Trophoblast cell (in vitro differentiated cells and primary cell): ENCODE measurements at regions not wholly inside any gene's neighbourhood (a gene's known extent, or its start where the extent isn't known, plus 50 kb on each side); places are given as distances from the start of the nearest gene placed in this dataset.
A peak's percentile ranks its signal among the peaks of the same experiment; 100 is the strongest.

Source experiments
- DNase-seq, 2 donors: peaks; one replicate each; pipeline ENCODE4 v3.0.0-alpha.2; 2016
- H2AFZ ChIP-seq: 2 replicates; pipeline ENCODE4 v1.6.1; 2013; ENCODE audit warnings: low read length, moderate library complexity, mild to moderate bottlenecking; ENCODE audit not compliant: insufficient read depth, poor library complexity
- H2AK5ac ChIP-seq: 2 replicates; pipeline ENCODE4 v1.6.1; 2013; ENCODE audit warnings: mild to moderate bottlenecking, low read length
- H2BK120ac ChIP-seq: 2 replicates; pipeline ENCODE4 v1.6.1; 2013; ENCODE audit warnings: low read length, mild to moderate bottlenecking, moderate library complexity; ENCODE audit not compliant: insufficient read depth, poor library complexity
- H2BK12ac ChIP-seq: 2 replicates; pipeline ENCODE4 v1.6.1; 2013; ENCODE audit warnings: mild to moderate bottlenecking, low read length, moderate library complexity
- H2BK5ac ChIP-seq: 2 replicates; pipeline ENCODE4 v1.6.1; 2013; ENCODE audit warnings: low read length, low read depth, moderate library complexity, mild to moderate bottlenecking; ENCODE audit not compliant: poor library complexity
- H3K14ac ChIP-seq: 2 replicates; pipeline ENCODE4 v1.6.1; 2013; ENCODE audit warnings: mild to moderate bottlenecking, low read length
- H3K18ac ChIP-seq: 2 replicates; pipeline ENCODE4 v1.6.1; 2013; ENCODE audit warnings: mild to moderate bottlenecking, low read length
- H3K23ac ChIP-seq: 2 replicates; pipeline ENCODE4 v1.6.1; 2013; ENCODE audit warnings: low read length
- H3K27ac ChIP-seq: 2 replicates; pipeline ENCODE4 v1.5.1; 2013; ENCODE audit warnings: low read depth, mild to moderate bottlenecking, inconsistent platforms, low read length, moderate library complexity
- H3K27me3 ChIP-seq: 2 replicates; pipeline ENCODE4 v1.6.1; 2013; ENCODE audit warnings: inconsistent platforms, mild to moderate bottlenecking, low read length, moderate library complexity; ENCODE audit not compliant: insufficient read depth
- H3K36me3 ChIP-seq, 2 experiments: 1 replicate in 1 of 2; 2 replicates in 1 of 2; pipeline ENCODE4 v1.6.1; 2013; ENCODE audit warnings: low read length in 2 of 2, mild to moderate bottlenecking in 2 of 2, moderate library complexity in 1 of 2; ENCODE audit not compliant: insufficient read depth in 2 of 2, control insufficient read depth in 1 of 2
- H3K4ac ChIP-seq: 2 replicates; pipeline ENCODE4 v1.6.1; 2013; ENCODE audit warnings: low read depth, mild to moderate bottlenecking, low read length, moderate library complexity
- H3K4me1 ChIP-seq, 2 experiments: 1 replicate in 1 of 2; 2 replicates in 1 of 2; pipeline ENCODE4 v1.6.1; 2013; ENCODE audit warnings: low read length in 2 of 2, mild to moderate bottlenecking in 2 of 2, moderate library complexity in 1 of 2; ENCODE audit not compliant: insufficient read depth in 2 of 2, control insufficient read depth in 1 of 2
- H3K4me2 ChIP-seq: 2 replicates; pipeline ENCODE4 v1.6.1; 2013; ENCODE audit warnings: inconsistent platforms, mild to moderate bottlenecking, low read length, moderate library complexity
- H3K4me3 ChIP-seq: 2 replicates; pipeline ENCODE4 v1.5.1; 2013; ENCODE audit warnings: mild to moderate bottlenecking, low read depth, low read length, inconsistent platforms
- H3K79me1 ChIP-seq: one replicate; pipeline ENCODE4 v1.6.1; 2013; ENCODE audit warnings: low read length
- H3K79me2 ChIP-seq: 2 replicates; pipeline ENCODE4 v1.6.1; 2013; ENCODE audit warnings: low read length, mild to moderate bottlenecking; ENCODE audit not compliant: control insufficient read depth, insufficient read depth, poor library complexity
- H3K9ac ChIP-seq: 2 replicates; pipeline ENCODE4 v1.6.1; 2013; ENCODE audit warnings: mild to moderate bottlenecking, low read length
- H3K9me3 ChIP-seq: 2 replicates; pipeline ENCODE4 v1.6.1; 2013; ENCODE audit warnings: low read depth, mild to moderate bottlenecking, control low read depth, inconsistent platforms, low read length; ENCODE audit not compliant: insufficient read depth
- H4K12ac ChIP-seq: 2 replicates; pipeline ENCODE4 v1.6.1; 2013; ENCODE audit warnings: low read depth, mild to moderate bottlenecking, low read length, moderate library complexity
- H4K8ac ChIP-seq: 2 replicates; pipeline ENCODE4 v1.6.1; 2013; ENCODE audit warnings: low read depth, mild to moderate bottlenecking, low read length, moderate library complexity
- H4K91ac ChIP-seq: one replicate; pipeline ENCODE4 v1.6.1; 2013; ENCODE audit warnings: low read depth, mild to moderate bottlenecking, low read length, moderate library complexity
- WGBS: extraction: QIAGEN DNeasy Blood & Tissue Kit; methylation state at CpG from one replicate; pipeline ENCODE4 v1.1.7; 2013; ENCODE audit warnings: missing lambda C conversion rate; ENCODE audit not compliant: insufficient read length, insufficient coverage; ENCODE audit errors: extremely low coverage; 5-methylcytosine and 5-hydroxymethylcytosine counted together

DNA sequence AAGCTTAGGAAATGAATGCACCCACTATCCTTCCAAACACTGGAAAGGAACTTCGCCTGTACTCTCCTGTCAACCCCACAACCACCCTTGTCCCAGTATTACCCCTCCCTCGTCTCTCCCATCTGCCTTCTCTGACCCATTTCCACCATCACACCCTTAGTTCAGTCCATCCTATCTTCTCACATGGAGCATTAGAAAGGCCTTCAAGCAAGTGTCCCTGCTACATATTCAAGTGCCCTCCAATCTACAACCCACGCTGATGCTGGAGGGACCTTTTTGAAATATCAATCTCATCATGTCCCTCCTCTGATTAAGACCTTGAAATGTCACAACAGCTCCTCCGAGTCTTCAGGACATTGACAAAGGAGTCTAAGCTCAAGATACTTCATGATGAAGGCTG, 133.8 kb upstream of the CCL2 start:
- H3K27ac ChIP-seq, result no peak overlapping the region
- no CpG with 5 or more reads among the region's 4 CpGs for WGBS
- no peak overlapping the region for H2BK120ac ChIP-seq
- no peak overlapping the region for H2AK5ac ChIP-seq
- no peaks in the 10 kb centered on the region for H3K36me3 ChIP-seq
- no peak overlapping the region for H3K9ac ChIP-seq
- H3K23ac ChIP-seq, result no peak overlapping the region
- no peak overlapping the region for H3K4ac ChIP-seq
- no peaks in the 10 kb centered on the region for H3K79me2 ChIP-seq
- H3K4me3 ChIP-seq, result no peak overlapping the region
- no peak overlapping the region for H4K12ac ChIP-seq
- no peak overlapping the region for H3K18ac ChIP-seq
- H2BK5ac ChIP-seq, result no peak overlapping the region
- no peaks in the 10 kb centered on the region for H3K27me3 ChIP-seq
- no peak overlapping the region for H2BK12ac ChIP-seq
- no peak overlapping the region for H4K8ac ChIP-seq
- no peaks in the 10 kb centered on the region for H3K79me1 ChIP-seq
- H3K14ac ChIP-seq, result no peak overlapping the region
- H4K91ac ChIP-seq, result no peak overlapping the region
- H3K4me2 ChIP-seq, result no peak overlapping the region
- no peak overlapping the region for H2AFZ ChIP-seq
- no peaks in the 10 kb centered on the region for H3K9me3 ChIP-seq
- no peak for DNase-seq
- no peaks in the 10 kb centered on the region for H3K4me1 ChIP-seq

DNA sequence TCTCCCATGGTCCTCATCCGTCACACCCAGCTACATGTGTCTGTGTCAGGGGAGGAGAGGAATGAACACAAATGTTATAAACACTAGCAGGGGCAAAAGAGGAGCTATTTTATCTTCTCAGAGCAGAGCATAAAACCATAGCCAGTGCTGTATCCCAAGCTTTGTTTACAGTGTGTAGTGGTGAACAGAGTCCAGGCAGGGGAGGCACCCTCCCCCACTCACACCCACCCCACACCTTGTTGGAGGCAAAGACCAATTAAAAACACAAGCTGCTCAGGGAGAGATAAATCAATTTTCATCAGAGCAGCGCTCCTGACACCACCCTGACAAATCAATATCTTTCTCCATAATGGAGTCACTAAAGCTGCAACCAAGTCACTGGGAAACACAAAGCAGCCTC, 132.6 kb upstream of the CCL2 start:
- H3K79me2 ChIP-seq, result no peaks in the 10 kb centered on the region
- H2BK120ac ChIP-seq, result no peak overlapping the region
- no peak overlapping the region for H3K18ac ChIP-seq
- no peak overlapping the region for H4K12ac ChIP-seq
- no peak overlapping the region for H3K9ac ChIP-seq
- no peak overlapping the region for H2BK5ac ChIP-seq
- no peak overlapping the region for H4K8ac ChIP-seq
- no peaks in the 10 kb centered on the region for H3K79me1 ChIP-seq
- H3K14ac ChIP-seq, result no peak overlapping the region
- no peak overlapping the region for H3K4me3 ChIP-seq
- H4K91ac ChIP-seq, result no peak overlapping the region
- H2BK12ac ChIP-seq, result no peak overlapping the region
- H3K9me3 ChIP-seq, result no peaks in the 10 kb centered on the region
- H3K27ac ChIP-seq, result no peak overlapping the region
- WGBS, result no CpG with 5 or more reads among the region's 2 CpGs
- no peaks in the 10 kb centered on the region for H3K27me3 ChIP-seq
- H2AFZ ChIP-seq, result no peak overlapping the region
- H3K4me2 ChIP-seq, result no peak overlapping the region
- H3K23ac ChIP-seq, result no peak overlapping the region
- no peaks in the 10 kb centered on the region for H3K4me1 ChIP-seq
- no peak overlapping the region for H2AK5ac ChIP-seq
- no peaks in the 10 kb centered on the region for H3K36me3 ChIP-seq
- no peak overlapping the region for H3K4ac ChIP-seq
- DNase-seq, result no peak

DNA sequence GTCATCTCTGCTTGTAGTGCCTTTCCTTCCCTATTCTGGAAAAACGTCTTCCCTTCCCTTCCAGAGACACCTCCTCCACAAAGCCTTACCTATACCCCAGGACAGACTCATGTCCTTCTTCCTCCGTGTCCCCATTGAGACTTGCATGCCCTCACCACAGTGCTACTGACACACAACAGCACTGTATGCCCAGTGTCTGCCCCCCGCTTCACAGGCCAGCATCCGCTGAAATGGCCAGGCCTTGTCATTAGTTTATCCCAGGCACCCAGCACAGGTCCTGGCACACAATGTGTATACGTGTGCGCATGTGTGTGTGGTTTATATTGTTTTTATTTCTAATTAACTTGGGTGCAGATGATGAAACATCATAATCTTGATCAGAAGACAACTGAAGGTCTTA, 130.1 kb upstream of the CCL2 start:
- no peak for DNase-seq
- Histone ChIP-seq H3K23ac (no peak overlapping the region), H3K36me3 (no peaks in the 10 kb centered on the region), H4K8ac (no peak overlapping the region), H3K9ac (no peak overlapping the region), H3K4ac (no peak overlapping the region), H2AFZ (no peak overlapping the region), H3K18ac (no peak overlapping the region), H2BK5ac (no peak overlapping the region), H3K14ac (no peak overlapping the region), H2BK120ac (no peak overlapping the region), H3K79me2 (no peaks in the 10 kb centered on the region), H4K91ac (no peak overlapping the region), H3K4me3 (no peak overlapping the region), H2BK12ac (no peak overlapping the region), H3K9me3 (no peaks in the 10 kb centered on the region), H2AK5ac (no peak overlapping the region), H3K27ac (no peak overlapping the region), H3K27me3 (no peaks in the 10 kb centered on the region), H3K4me1 (no peaks in the 10 kb centered on the region), H3K79me1 (no peaks in the 10 kb centered on the region), H3K4me2 (no peak overlapping the region), H4K12ac (no peak overlapping the region)
- no CpG with 5 or more reads among the region's 6 CpGs for WGBS

DNA sequence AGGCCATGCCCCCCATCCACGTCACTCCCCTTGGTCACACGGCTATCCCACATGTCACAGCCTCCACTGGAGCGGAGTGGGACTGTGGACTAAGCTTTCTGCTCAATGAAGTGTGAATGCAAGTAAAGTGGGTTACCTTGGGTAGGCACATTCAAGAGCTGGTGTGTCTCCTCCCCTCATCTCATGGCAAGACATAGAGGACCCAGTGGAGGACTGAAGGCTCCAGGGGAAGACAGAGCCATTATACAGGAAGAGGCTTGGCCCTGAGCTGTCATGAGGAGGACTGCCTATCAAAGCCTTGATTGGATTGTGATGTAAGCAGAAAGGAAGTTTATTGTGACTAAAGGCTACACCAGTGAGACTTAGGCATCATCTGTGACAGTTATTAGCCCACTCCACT, 129.2 kb upstream of the CCL2 start:
- Histone ChIP-seq H3K4me3 (no peak overlapping the region), H3K4ac (no peak overlapping the region), H3K36me3 (no peaks in the 10 kb centered on the region), H2AK5ac (no peak overlapping the region), H4K8ac (no peak overlapping the region), H3K14ac (no peak overlapping the region), H4K91ac (no peak overlapping the region), H3K23ac (peak overlapping the region; percentile 38), H3K9me3 (no peaks in the 10 kb centered on the region), H3K9ac (no peak overlapping the region), H2BK5ac (no peak overlapping the region), H2BK12ac (no peak overlapping the region), H2AFZ (no peak overlapping the region), H3K4me2 (no peak overlapping the region), H3K27me3 (no peaks in the 10 kb centered on the region), H3K79me1 (no peaks in the 10 kb centered on the region), H3K18ac (no peak overlapping the region), H3K79me2 (no peaks in the 10 kb centered on the region), H3K4me1 (no peaks in the 10 kb centered on the region), H4K12ac (no peak overlapping the region), H2BK120ac (no peak overlapping the region), H3K27ac (no peak overlapping the region)
- DNase-seq, result no peak
- WGBS, result no CpG with 5 or more reads among the region's 3 CpGs
